CD4-positive, alpha-beta T cell treated with Interferon gamma for 1 hour (primary cell): ENCODE measurements at regions not wholly inside any gene's neighbourhood (a gene's known extent, or its start where the extent isn't known, plus 50 kb on each side); places are given as distances from the start of the nearest gene placed in this dataset.

Experiments used
- DNase-seq: peaks from one replicate; pipeline ENCODE4 v3.0.0-alpha.2; 2020

GRCh38 chr13:107365466-107366215 lies 797.7 kb upstream of the ARGLU1 start:
- no peak for DNase-seq

- DNase-seq, result no peak
Observed at GRCh38 chr13:107364658-107365057, 796.7 kb upstream of the ARGLU1 start.

GRCh38 chr13:107361666-107362065 lies 793.7 kb upstream of the ARGLU1 start:
- DNase-seq, result no peak

- no peak for DNase-seq
Observed at GRCh38 chr13:107360010-107360409, 792.1 kb upstream of the ARGLU1 start.

GRCh38 chr13:107358866-107359265 lies 790.9 kb upstream of the ARGLU1 start:
- no peak for DNase-seq

GRCh38 chr13:107351305-107351704 lies 783.4 kb upstream of the ARGLU1 start:
- DNase-seq, result no peak

- no peak for DNase-seq
Observed at GRCh38 chr13:107348925-107349324, 781.0 kb upstream of the ARGLU1 start.

- no peak for DNase-seq
Observed at GRCh38 chr13:107348471-107348870, 780.5 kb upstream of the ARGLU1 start.

- no peak for DNase-seq
Observed at GRCh38 chr13:107347641-107348369, 779.9 kb upstream of the ARGLU1 start.

- DNase-seq, result no peak
Observed at GRCh38 chr13:107342747-107343146, 774.8 kb upstream of the ARGLU1 start.

GRCh38 chr13:107339209-107339608 lies 771.3 kb upstream of the ARGLU1 start:
- DNase-seq, result no peak

GRCh38 chr13:107332188-107332587 lies 764.3 kb upstream of the ARGLU1 start:
- DNase-seq, result no peak

- DNase-seq, result no peak
Observed at GRCh38 chr13:107331359-107331758, 763.4 kb upstream of the ARGLU1 start.

GRCh38 chr13:107330484-107330883 lies 762.5 kb upstream of the ARGLU1 start:
- no peak for DNase-seq

- no peak for DNase-seq
Observed at GRCh38 chr13:107329991-107330390, 762.1 kb upstream of the ARGLU1 start.

- no peak for DNase-seq
Observed at GRCh38 chr13:107324416-107325204, 756.7 kb upstream of the ARGLU1 start.

GRCh38 chr13:107322228-107322627 lies 754.3 kb upstream of the ARGLU1 start:
- no peak for DNase-seq

GRCh38 chr13:107305178-107305577 lies 737.2 kb upstream of the ARGLU1 start:
- DNase-seq, result no peak

GRCh38 chr13:107301724-107302374 lies 733.9 kb upstream of the ARGLU1 start:
- no peak for DNase-seq

GRCh38 chr13:107299717-107300116 lies 731.8 kb upstream of the ARGLU1 start:
- no peak for DNase-seq

- DNase-seq, result no peak
Observed at GRCh38 chr13:107296804-107297203, 728.9 kb upstream of the ARGLU1 start.

GRCh38 chr13:107295416-107296140 lies 727.6 kb upstream of the ARGLU1 start:
- DNase-seq, result no peak
